ENCODE measurements at regions not wholly inside any gene's neighbourhood (a gene's known extent, or its start where the extent isn't known, plus 50 kb on each side); places are given as distances from the start of the nearest gene placed in this dataset.

- Histone ChIP-seq H3K4me1 (ENCODE audit: control insufficient read depth, insufficient read depth, low read length) (no peaks in the 10 kb centered on the region), H3K27ac (ENCODE audit: extremely low read depth, low read depth, low read length) (no peak overlapping the region), H3K9me3 (ENCODE audit: control insufficient read depth, insufficient read depth, low read depth, low read length) (no peaks in the 10 kb centered on the region), H3K36me3 (ENCODE audit: control insufficient read depth in 2 of 2, insufficient read depth in 1 of 2, low read length in 2 of 2) (no peaks in the 10 kb centered on the region), H3K4me3 (ENCODE audit: low read depth, low read length) (no peak overlapping the region)
- TF ChIP-seq ZFP37 (tag by site-specific recombination; IDR thresholded peaks at IDR 0.05), result no peak
- POLR2A ChIA-PET, result no interaction called here
- CTCF ChIA-PET, result no interaction called here
These were observed 598.2 kb upstream of the NXPH2 start for GRCh38 chr2:139378373-139378772.

GRCh38 chr2:139374296-139374850, 594.2 kb upstream of the NXPH2 start:
- Histone ChIP-seq H3K4me1 (ENCODE audit: control insufficient read depth, insufficient read depth, low read length) (no peaks in the 10 kb centered on the region), H3K9me3 (ENCODE audit: control insufficient read depth, insufficient read depth, low read depth, low read length) (no peaks in the 10 kb centered on the region), H3K36me3 (ENCODE audit: control insufficient read depth in 2 of 2, insufficient read depth in 1 of 2, low read length in 2 of 2) (no peaks in the 10 kb centered on the region), H3K27ac (ENCODE audit: extremely low read depth, low read depth, low read length) (no peak overlapping the region), H3K4me3 (ENCODE audit: low read depth, low read length) (no peak overlapping the region)
- ChIA-PET CTCF (no interaction called here), POLR2A (no interaction called here)
- TF ChIP-seq ZNF148 (tag by site-specific recombination; IDR thresholded peaks at IDR 0.05; ENCODE audit: borderline replicate concordance), result no peak
- TF ChIP-seq ZNF266 (tag by site-specific recombination; IDR thresholded peaks at IDR 0.05; ENCODE audit: low read depth), result no peak
- TF ChIP-seq ZNF514 (tag by site-specific recombination; IDR thresholded peaks at IDR 0.05), result no peak
- no peak for TF ChIP-seq GLI4 (tag by site-specific recombination; IDR thresholded peaks at IDR 0.05)
- TF ChIP-seq KLF8 (tag by site-specific recombination; IDR thresholded peaks at IDR 0.05), result no peak
- no peak for TF ChIP-seq PRDM4 (tag by site-specific recombination; IDR thresholded peaks at IDR 0.05)
- no peak for TF ChIP-seq ZBTB17 (tag by site-specific recombination; IDR thresholded peaks at IDR 0.05)
- TF ChIP-seq ZNF335 (tag by site-specific recombination; conservative IDR thresholded peaks at IDR 0.05), result no peak
- no peak for TF ChIP-seq ZNF16 (tag by site-specific recombination; IDR thresholded peaks at IDR 0.05; ENCODE audit: low read depth)
- no peak for TF ChIP-seq ZNF169 (tag by site-specific recombination; IDR thresholded peaks at IDR 0.05)
- TF ChIP-seq ZNF473 (tag by site-specific recombination; IDR thresholded peaks at IDR 0.05), result no peak
- no peak for TF ChIP-seq PRDM1 (tag by site-specific recombination; IDR thresholded peaks at IDR 0.05)
- TF ChIP-seq GLI2 (tag by site-specific recombination; IDR thresholded peaks at IDR 0.05; ENCODE audit: borderline replicate concordance, low read depth), result no peak
- TF ChIP-seq IKZF3 (tag by site-specific recombination; IDR thresholded peaks at IDR 0.05), result no peak
- TF ChIP-seq ZSCAN18 (tag by site-specific recombination; IDR thresholded peaks at IDR 0.05), result no peak
- no peak for TF ChIP-seq ZFP37 (tag by site-specific recombination; IDR thresholded peaks at IDR 0.05)
